ENCODE measurements at regions not wholly inside any gene's neighbourhood (a gene's known extent, or its start where the extent isn't known, plus 50 kb on each side); places are given as distances from the start of the nearest gene placed in this dataset.

DNA sequence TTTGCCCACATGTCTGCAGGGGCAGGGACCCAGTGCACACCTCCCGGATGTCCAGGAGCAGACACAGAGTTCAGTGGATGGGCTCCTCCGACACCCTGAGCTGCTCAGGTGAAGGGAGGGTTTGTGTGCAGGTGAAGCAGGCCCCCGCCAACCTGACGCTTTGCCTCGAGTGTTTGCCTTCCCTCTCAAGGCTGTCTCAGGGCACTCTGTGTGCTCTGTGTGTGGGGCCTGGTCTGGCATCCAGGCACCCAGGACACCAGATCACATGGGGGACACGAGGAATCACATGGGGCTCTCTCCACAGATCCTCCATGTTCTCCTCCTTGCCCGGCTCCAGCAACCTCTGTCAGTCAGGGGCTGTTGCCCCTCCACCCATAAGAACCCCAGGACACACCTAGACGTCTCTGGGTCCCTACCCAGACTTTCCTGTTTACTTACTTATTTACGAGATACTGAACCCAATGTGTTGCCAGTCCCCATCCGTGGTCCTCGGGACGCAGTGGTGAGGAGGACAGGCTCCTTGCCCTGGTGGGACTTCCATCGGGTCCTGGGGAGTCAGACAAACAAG lies 99.5 kb downstream of the HTR5A start:
- TF ChIP-seq POLR2AphosphoS5 (IDR thresholded peaks at IDR 0.05; ENCODE audit: low read depth): no peak
- TF ChIP-seq, protein P1, sequence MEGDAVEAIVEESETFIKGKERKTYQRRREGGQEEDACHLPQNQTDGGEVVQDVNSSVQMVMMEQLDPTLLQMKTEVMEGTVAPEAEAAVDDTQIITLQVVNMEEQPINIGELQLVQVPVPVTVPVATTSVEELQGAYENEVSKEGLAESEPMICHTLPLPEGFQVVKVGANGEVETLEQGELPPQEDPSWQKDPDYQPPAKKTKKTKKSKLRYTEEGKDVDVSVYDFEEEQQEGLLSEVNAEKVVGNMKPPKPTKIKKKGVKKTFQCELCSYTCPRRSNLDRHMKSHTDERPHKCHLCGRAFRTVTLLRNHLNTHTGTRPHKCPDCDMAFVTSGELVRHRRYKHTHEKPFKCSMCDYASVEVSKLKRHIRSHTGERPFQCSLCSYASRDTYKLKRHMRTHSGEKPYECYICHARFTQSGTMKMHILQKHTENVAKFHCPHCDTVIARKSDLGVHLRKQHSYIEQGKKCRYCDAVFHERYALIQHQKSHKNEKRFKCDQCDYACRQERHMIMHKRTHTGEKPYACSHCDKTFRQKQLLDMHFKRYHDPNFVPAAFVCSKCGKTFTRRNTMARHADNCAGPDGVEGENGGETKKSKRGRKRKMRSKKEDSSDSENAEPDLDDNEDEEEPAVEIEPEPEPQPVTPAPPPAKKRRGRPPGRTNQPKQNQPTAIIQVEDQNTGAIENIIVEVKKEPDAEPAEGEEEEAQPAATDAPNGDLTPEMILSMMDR (IDR thresholded peaks at IDR 0.05; ENCODE audit: insufficient read depth, low read length): no peak
- TF ChIP-seq, protein P2, sequence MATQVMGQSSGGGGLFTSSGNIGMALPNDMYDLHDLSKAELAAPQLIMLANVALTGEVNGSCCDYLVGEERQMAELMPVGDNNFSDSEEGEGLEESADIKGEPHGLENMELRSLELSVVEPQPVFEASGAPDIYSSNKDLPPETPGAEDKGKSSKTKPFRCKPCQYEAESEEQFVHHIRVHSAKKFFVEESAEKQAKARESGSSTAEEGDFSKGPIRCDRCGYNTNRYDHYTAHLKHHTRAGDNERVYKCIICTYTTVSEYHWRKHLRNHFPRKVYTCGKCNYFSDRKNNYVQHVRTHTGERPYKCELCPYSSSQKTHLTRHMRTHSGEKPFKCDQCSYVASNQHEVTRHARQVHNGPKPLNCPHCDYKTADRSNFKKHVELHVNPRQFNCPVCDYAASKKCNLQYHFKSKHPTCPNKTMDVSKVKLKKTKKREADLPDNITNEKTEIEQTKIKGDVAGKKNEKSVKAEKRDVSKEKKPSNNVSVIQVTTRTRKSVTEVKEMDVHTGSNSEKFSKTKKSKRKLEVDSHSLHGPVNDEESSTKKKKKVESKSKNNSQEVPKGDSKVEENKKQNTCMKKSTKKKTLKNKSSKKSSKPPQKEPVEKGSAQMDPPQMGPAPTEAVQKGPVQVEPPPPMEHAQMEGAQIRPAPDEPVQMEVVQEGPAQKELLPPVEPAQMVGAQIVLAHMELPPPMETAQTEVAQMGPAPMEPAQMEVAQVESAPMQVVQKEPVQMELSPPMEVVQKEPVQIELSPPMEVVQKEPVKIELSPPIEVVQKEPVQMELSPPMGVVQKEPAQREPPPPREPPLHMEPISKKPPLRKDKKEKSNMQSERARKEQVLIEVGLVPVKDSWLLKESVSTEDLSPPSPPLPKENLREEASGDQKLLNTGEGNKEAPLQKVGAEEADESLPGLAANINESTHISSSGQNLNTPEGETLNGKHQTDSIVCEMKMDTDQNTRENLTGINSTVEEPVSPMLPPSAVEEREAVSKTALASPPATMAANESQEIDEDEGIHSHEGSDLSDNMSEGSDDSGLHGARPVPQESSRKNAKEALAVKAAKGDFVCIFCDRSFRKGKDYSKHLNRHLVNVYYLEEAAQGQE (IDR thresholded peaks at IDR 0.05; ENCODE audit: insufficient replicate concordance, low read depth): no peak
- TF ChIP-seq GABPA (IDR thresholded peaks at IDR 0.05; ENCODE audit: low read depth): no peak

All from HL-60 (cell line).